Activated effector memory CD4-positive, alpha-beta T cell treated with Interleukin-2 at 50 U/mL for 16 hours (primary cell): ENCODE measurements at regions not wholly inside any gene's neighbourhood (a gene's known extent, or its start where the extent isn't known, plus 50 kb on each side); places are given as distances from the start of the nearest gene placed in this dataset.
"Not testable (repeated sequence)": the region's sequence is repeated elsewhere in the genome, so short reads cannot be mapped to it uniquely, and the experiment has no call there.

Experiments used
- DNase-seq: peaks from one replicate; pipeline ENCODE4 v3.0.0-alpha.2; 2020

DNA sequence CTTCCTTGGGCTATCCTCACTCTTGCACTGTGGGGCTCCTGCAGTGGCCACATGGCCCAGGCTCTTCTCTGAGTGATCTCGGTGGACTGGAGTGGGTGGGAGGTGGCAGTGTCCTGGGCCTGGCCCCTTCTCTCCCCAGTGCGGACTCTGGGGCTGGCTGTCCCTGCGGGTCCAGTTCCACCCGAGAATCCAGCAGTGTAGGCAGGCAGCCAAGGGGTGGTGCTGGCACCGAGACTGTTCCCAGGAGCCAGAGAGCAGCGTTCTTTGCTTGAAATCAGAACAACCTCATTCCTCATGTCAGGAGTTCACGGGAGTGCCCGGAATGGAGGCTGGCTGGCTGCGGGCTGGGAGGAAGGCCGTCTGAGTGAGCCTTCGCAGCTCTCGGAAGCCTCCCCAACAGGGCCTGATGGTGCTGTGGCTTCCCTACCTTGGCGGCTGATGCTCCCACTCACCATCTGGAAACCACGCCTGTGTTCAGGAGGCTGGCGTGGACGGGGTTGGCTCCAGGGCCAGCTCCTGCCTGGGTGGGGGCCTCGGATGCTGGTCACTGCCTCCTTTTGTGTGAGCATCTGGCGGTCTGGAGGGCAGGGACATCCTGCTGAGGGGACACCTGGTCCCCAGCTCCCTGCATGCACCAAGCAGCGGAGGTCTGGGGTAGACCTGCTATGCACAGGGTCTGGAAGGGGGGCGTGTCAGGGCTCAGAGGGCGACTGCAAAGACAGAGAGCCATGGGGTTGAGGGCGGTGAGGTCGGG lies 238.9 kb downstream of the TMEM121 start:
- not testable (repeated sequence) for DNase-seq

DNA sequence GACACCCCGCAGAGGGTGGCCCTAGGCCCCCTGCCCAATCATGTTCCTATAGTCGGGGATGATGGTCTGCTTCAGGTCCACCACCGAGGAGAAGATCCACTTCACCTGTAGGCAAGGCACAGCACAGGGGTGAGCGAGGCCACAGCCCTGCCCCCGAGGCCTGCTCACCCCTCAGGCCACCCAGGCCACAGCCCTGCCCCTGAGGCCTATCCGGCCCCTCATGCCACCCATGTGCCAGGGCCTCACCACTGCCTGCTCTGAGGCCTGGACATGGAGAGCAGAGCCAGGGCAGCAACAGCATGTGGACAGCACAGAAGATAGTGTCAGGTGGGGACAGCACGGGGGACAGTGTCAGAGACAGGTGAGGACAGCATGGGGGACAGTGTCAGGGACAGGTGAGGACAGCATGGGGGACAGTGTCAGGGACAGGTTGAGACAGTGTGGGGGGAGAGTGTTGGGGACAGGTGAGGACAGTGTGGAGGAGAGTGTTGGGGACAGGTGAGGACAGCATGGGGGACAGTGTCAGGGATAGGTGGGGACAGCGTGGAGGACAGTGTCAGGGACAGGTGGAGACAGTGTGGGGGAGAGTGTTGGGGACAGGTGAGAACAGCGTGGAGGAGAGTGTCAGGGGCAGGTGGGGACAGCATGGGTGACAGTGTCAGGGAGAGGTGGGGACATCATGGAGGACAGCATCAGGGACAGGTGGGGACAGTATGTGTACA lies 239.7 kb downstream of the TMEM121 start:
- no peak for DNase-seq

DNA sequence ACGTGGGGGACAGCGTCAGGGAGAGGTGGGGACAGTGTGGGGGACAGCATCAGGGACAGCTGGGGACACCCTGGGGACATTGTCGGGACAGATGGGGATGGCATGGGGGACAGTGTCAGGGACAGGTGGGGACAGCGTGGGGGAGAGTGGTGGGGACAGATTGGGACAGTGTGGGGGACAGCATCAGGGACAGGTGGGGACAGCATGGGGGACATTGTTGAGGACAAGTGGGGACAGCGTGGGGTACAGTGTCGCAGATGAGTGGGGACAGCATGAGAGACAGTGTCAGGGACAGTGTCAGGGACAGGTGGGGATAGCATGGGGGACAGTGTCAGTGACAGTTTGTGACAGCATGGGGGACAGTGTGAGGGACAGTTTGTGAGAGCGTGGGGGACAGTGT lies 240.9 kb downstream of the TMEM121 start:
- DNase-seq = no peak

DNA sequence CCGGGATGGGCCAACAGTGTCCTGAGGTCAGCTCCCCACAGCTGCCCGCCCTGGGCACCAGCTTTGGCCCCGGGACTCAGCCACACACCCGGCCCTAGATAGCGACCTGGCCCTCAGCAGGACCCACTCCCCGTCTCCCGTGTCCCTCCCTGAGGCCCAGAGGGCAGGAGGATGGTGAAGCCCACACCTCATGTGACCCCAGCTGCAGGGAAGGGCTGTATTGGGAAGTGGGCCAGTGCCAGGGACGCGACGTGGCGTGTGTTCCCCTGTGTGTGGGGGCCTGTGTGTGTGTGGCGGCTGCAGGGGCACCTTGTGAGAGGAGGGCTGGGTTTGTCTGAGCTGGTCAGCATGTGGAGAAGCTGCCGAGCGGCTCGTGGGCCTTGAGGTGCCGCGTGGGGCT lies 241.7 kb downstream of the TMEM121 start:
- not testable (repeated sequence) for DNase-seq

DNA sequence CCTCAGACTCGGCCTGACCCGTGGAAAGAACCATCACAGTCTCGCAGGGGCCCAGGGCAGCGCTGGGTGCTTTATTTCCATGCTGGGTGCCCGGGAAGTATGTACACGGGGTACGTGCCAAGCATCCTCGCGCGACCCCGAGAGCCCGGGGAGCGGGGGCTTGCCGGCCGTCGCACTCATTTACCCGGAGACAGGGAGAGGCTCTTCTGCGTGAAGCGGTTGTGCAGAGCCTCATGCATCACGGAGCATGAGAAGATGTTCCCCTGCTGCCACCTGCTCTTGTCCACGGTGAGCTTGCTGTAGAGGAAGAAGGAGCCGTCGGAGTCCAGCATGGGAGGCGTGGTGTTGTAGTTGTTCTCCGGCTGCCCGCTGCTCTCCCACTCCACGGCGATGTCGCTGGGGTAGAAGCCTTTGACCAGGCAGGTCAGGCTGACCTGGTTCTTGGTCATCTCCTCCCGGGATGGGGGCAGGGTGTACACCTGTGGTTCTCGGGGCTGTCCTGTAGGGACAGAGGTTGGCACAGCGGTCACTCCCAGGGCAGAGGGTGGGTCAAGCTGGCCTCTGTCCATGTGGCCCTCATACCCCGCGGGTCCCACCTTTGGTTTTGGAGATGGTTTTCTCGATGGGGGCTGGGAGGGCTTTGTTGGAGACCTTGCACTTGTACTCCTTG lies 242.8 kb downstream of the TMEM121 start:
- DNase-seq = not testable (repeated sequence)

DNA sequence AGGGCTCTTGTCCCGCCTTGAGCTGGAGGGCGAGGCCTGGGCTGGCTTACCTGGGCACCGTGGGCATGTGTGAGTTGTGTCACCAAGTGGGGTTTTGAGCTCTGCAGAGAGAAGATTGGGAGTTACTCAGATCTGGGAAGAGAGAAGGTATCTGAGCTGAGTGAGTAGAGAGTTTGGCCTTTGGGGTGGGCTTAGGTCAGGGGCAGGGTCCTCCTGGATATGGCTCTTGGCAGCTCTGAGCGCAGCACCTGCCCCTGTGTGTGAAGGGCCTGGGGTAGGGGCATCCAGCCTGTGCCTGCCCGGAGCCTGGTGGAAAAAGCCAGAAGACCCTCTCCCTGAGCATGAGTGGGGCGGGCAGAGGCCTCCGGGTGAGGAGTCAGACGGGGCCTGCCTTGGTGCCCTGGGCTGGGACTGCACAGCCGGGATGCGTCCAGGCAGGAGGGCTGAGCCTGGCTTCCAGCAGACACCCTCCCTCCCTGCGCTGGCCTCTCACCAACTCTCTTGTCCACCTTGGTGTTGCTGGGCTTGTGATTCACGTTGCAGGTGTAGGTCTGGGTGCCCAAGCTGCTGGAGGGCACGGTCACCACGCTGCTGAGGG lies 244.3 kb downstream of the TMEM121 start:
- not testable (repeated sequence) for DNase-seq

DNA sequence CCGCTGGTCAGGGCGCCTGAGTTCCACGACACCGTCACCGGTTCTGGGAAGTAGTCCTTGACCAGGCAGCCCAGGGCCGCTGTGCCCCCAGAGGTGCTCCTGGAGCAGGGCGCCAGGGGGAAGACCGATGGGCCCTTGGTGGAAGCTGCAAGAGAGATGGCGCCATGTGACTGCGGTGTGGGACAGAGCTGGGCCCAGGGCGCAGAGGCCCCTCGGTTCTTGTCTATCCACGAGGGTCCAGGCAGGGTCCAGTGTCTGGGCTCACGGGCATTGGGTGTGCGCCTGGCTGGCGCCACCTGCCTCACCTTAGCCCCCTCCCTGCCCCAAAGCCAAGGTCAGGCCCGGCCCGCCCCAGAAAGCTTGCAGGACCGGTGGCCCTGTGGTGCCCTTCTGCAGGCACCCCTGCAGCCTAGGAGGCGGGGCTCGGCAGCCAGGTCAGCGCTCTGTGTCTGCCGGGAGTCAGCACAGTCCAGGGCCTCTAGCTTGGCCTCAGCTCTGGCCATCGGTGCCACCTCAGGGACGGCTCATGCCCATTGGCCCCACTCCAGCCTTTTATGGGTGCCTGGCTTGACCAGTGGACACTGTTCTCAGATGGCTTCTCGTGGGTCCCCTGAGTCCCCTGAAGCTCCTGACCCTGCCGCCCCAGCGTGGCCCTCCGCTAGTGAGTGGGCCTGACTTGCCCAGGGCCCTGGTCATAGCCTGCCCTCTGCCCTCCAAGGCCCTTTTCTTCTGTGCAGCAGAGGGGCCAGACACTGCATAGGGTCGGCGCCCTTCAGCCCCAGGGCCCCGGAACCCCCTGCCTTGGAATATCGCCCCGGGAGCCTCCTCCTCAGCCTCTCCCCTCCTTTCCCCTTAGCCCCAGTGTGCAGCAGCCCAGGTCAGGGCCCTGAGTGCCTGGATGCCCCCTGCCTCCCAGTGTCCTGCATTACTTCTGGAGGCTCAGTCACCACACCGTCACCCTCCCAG lies 245.2 kb downstream of the TMEM121 start:
- DNase-seq = not testable (repeated sequence)

DNA sequence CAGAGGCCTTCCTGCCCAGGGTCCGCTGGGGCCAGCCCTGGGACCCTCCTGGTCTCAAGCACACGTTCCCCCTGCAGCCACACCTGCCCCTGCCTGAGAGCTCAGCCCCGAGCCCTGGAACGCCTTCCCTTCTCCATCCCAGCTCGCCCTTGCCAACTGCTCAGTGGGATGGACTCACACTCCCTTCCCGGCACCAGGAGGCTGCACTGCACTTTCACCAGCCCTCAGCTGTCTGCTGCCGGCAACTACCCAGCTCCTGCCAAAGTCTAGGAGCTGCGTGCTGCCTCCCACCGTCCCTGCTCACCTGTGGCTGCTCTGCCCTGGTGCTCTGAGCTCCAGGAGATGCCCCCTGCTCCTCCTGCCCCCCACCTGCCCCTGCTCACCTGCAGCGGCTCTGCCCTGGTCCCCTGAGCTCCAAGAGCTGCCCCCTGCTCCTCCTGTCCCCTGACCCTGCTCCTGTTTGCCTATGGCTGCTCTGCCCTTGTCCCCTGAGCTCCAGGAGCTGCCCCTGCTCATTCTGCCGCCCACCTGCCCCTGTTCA lies 246.4 kb downstream of the TMEM121 start:
- not testable (repeated sequence) for DNase-seq

DNA sequence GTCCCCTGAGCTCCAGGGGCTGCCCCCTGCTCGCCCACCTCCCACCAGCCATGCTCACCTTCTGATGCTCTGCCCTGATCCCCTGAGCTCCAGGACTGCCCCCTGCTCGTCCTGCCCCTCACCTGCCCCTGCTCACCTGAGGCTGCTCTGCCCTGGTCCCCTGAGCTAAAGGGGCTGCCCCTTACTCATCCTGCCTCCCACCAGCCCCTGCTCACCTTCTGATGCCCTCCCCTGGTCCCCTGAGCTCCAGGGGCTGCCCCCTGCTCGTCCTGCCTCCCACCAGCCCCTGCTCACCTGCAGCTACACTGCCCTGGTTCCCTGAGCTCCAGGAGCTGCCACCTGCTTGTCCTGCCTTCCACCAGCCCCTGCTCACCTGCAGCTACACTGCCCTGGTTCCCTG lies 247.2 kb downstream of the TMEM121 start:
- DNase-seq = no peak

DNA sequence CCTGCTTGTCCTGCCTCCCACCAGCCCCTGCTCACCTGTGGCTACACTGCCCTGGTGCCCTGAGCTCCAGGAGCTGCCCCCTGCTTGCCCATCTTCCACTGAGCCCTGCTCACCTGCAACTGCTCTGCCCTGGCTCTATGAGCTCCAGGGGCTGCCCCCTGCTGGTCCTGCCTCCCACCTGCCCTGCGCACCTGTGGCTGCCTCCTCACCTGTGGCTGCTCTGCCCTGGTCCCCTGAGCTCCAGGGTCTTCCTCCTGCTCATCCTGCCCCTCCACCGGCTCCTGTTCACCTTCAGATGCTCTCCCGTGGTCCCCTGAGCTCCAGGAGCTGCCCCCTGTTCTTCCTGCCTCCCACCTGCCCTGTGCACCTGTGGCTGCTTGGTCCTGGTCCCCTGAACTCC lies 247.6 kb downstream of the TMEM121 start:
- no peak for DNase-seq

DNA sequence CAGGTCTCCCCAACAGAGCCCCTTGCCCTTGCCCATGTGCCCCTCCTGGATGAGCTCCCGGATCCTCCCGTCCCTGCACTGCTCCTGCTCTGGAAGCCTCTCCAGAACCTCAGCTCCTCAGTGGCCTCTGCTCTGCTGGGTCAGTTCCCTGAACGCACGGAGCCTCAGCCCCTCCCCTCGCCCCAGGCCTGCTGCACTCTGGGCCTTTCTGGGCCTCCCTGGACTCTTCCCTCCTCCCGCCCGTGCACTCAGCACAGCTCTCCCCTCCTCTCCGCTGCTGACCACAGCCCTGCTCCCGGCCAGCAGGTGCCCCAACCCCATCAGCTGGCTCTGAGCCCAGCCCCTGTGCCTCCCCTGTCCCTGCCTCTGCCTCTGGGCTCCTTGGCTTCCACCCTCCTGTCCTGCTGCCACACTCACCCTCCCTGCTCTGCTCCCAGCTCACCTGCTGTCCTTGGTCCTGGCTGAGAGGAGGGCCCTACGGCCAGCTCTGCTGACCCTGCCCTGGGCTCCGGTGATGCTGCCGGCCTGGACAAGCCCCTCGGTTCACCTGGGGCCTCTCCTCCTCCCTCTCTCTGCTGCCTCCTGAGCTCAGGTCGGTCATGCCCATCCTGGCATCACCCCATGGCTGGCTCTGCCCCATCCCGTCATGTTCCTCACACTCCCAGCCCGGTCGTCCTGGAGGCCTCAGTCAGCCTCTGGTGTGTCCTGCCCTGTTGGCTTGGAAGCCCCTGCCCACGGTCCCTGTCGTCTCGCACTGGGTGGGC lies 248.4 kb downstream of the TMEM121 start:
- not testable (repeated sequence) for DNase-seq

DNA sequence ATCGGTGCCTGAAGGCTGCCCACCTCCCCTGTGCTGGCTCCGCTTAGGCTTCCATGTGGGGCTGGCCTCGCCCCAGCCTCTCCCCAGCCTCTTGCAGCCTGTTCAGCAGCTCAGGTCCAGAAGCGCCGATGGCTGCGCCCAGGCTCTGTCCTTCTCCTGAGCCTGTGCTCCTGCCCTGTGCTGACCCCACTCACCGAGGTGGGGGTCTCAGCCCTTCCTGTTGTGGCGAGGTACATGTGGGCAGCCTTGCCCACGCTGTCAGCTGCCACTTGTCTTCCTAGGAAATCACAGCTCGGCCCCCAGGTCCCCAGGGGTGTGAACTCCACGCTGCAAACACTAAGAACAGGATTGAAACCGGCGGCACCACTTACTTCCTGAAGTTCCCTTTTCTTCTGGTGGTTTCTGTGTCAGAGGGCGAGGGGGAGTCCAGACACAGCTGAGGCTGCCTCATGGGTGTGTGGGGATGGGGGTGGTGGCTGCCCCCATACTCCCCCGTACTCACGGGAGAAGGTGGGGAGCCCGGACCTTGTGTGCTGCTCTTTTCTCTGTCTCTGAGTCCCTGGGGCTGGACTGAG lies 249.1 kb downstream of the TMEM121 start:
- DNase-seq = not testable (repeated sequence)

DNA sequence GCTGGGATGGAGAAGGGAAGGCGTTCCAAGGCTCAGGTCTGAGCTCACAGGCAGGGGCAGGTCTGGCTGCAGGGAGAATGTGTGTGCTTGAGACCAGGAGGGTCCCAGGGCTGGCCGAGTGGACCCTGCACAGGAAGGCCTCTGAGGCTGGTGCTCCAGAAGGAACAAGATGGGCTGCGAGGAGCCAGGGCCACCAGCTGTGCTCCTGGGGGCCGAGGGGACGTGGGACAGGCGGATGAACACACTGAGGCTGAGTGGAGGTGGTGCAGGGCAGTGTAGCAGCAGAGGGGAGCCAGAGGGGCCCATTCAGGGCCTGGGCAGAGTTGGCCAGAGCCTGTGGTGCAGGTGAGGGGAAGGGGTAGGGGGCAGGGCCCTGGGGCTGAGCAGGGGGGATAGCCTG lies 249.7 kb downstream of the TMEM121 start:
- not testable (repeated sequence) for DNase-seq

DNA sequence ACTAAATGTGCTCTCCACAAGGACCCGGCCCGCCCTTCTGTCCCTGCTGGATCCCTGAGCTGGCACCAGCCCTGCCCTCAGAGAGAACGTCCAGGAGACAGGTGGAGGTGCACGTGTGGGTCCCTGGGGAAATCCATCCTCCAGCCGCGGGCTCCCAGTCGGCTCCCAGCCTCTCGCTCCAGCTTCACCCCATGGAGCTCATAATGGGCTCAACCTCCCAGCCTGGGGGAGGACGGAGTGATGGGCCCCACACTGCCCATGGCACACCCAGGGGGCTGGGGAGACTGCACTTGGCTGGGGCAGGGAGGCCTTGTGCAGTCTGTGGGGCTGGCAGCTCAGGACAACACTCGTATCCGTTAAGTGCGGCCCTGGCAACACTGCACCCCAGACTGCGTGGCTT lies 250.5 kb downstream of the TMEM121 start:
- no peak for DNase-seq

DNA sequence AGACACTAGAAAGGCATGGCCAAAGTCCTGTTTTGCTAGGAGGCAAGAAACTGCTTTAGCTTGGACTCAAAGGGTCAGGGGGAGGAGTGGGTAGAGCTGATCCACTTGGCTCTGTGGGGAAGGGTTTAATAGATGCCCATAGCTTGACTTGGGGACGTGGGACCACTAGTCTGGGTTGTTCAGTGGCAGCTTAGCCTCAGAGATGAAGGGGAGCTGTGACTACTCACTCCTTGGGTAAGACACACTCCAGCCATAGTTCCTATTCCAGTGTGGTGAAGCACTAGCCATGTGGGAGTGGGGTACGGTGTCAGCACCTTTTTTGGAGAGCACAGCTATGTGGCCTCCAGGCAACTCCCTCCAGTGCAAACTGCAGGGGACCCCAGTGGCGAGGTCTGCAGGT lies 257.3 kb downstream of the TMEM121 start:
- no peak for DNase-seq

DNA sequence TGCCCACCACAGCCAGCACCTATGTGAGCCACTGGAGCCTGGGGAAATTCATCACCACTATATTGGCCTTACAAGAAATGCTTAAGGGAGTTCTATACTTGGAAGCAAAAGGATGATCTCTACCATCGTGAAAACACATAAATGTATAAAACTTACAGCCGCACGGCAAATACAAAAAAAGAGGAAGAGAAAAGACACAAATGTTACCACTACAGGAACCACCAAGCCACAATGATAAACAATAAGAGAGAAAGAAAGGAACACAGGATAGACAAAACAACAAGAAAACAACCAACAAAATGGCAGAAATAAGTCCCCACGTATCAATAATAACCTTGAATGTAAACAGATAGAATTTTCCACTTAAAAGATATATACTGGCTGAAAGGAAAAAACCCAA lies 267.5 kb downstream of the TMEM121 start:
- no peak for DNase-seq

DNA sequence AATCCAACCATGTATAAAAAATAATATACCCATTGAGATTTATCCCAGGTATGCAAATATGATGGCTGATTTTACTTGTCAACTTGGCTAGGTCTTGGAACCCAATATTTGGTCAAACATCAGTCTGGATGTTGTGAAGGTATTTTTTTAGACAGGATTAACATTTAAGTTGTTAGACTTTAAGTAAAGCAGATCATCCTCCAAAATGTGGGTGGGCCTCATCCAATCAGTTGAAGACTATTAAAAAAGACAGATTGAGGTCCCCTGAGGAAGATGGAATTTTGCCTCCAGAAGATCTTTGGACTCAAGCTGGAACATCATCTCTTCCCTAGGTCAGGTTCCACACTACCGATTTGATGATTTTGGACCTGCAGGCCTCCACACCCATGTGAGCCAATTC lies 271.2 kb downstream of the TMEM121 start:
- DNase-seq = no peak

DNA sequence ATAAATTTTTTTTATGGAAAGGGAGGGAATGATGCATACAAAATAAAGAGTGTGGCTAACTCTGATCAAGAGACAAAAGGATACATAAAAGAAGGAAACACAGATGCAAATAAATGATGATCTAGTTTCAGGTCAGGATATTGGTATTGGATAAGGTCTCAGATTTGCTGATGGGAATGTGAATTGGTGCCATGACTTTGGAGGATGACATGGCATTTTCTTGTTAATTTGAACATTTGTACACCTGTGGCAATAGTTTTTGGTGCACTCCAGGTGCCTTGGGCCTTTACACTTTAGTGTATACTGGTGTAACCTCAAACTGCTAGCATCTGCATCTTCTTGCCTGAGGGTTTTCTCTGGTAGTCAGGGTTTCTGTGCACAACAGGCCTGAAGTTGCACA lies 279.3 kb downstream of the TMEM121 start:
- no peak for DNase-seq

DNA sequence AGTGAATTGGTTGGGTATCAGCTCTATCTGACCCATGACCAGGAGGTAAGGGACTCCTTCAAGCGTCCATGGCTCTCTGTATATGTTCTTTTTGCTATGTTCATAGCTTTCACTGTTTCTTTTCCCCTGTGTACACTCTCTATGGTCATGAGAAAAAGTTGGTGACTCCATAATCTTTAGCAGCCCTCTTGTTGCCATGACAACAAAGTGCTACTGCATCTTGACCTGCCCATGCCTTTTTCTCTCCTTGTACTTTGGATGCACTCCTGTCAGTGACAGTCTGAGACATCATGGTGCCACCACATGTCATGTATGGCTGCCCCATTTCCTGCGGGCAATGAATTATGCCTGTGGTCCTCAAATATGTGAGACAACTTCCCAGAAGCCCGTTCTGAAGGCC lies 280.2 kb downstream of the TMEM121 start:
- no peak for DNase-seq

DNA sequence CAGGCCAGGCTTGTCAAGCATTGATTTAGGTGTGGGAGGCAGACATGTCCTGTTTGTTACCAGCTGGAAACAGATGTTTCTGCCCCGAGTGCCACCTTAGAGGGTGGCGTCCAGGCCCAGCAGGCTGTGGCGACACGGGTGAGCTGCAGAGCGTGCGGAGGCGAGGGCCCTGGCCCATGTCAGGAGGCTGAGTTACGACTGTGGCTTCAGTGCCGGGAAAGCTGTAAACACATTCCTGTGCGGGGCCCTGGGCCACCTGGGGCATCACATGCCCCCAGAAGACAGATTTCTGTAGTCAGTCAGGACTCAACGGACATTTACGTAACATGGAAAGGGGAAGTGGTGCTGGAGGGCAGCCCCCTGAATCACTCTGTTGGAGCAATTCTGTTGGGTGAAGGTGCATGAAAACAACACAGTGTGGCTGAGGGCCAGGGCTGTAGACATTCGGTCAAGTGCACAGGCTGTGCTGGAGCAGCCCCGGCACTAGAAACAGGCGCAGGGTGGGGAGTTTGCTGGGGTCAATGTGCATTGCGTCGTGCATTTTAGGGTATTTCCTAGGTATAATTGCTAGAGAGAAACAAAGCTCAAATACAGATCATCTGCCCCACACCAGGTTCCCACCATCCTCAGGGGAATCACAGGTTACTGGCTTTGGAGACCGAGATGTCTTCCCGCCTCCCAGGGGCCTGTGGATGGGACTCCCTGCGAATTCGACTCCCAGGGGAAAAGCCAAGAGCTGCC lies 291.8 kb downstream of the TMEM121 start:
- no peak for DNase-seq
